K562 (cell line): ENCODE measurements at regions not wholly inside any gene's neighbourhood (a gene's known extent, or its start where the extent isn't known, plus 50 kb on each side); places are given as distances from the start of the nearest gene placed in this dataset.

Experiments used
- ATAC-seq: fragments of 200-7000 bp; cut with Tn5 transposase; 3 replicates; pipeline ENCODE4 v1.9.1; 2020; ENCODE audit warnings: moderate library complexity
- BruUV-seq: library from RNA; stranded (reverse); fragments of 400-500 nt; replicated peaks from 2 replicates; lab custom pipeline; 2021; lab: Mats Ljungman, UMichigan
- CTCF ChIA-PET: fragments of 300-600 bp; formaldehyde crosslinking; extraction: SDS; loops from one replicate; lab custom pipeline; 2021; ENCODE audit warnings: low intra/inter-chr PET ratio; lab: Yijun Ruan, JAX
- POLR2A ChIA-PET: fragments of 300-600, 350-650 bp; sonication (Branson Sonifier 250); formaldehyde crosslinking; extraction: SDS; loops from one replicate; lab custom pipeline; 2021; ENCODE audit warnings: antibody characterized with exemption, inconsistent platforms; lab: Yijun Ruan, JAX
- DNase-seq, 4 experiments: peaks; one replicate each; pipeline versions ENCODE4 v3.0.0 to v3.0.0-alpha.2; 2011 to 2018; ENCODE audit warnings: low spot score in 3 of 4, mixed read lengths in 3 of 4; ENCODE audit errors: extremely low read depth in 1 of 4
- FAIRE-seq: peaks from 2 replicates; lab custom pipeline; 2011; peaks lifted over from hg19 to GRCh38; lab: Jason Lieb, UNC
- H2AFZ ChIP-seq: 2 replicates; pipeline ENCODE4 v1.6.0; 2011; ENCODE audit warnings: low read depth, low read length, control low read depth, inconsistent platforms
- H3K27ac ChIP-seq: fragments of 200-600 bp; 3 replicates; pipeline ENCODE4 v1.8.0; 2011; ENCODE audit warnings: low read depth, mild to moderate bottlenecking, control low read depth, inconsistent platforms, low read length, moderate library complexity, mixed read lengths; ENCODE audit errors: extremely low read depth
- H3K27me3 ChIP-seq, 2 experiments: fragments of 300-600 bp in 1 of 2; 2 replicates in 1 of 2; 3 replicates in 1 of 2; pipeline versions ENCODE4 v1.6.0 to v1.8.0; 2011; ENCODE audit warnings: inconsistent platforms in 2 of 2, low read length in 2 of 2, mild to moderate bottlenecking in 1 of 2, mixed read lengths in 1 of 2, moderate library complexity in 1 of 2; ENCODE audit not compliant: control insufficient read depth in 2 of 2, insufficient read depth in 2 of 2
- H3K36me3 ChIP-seq: fragments of 300-600 bp; 3 replicates; pipeline ENCODE4 v1.8.0; 2011; ENCODE audit warnings: mild to moderate bottlenecking, low read length, inconsistent platforms; ENCODE audit not compliant: control insufficient read depth, insufficient read depth
- H3K4me1 ChIP-seq, 2 experiments: fragments of 200-600 bp in 1 of 2; replicated peaks in 1 of 2; 2 replicates in 1 of 2; 3 replicates in 1 of 2; pipeline versions ENCODE4 v1.5.1 to v1.8.0; 2011; ENCODE audit warnings: inconsistent platforms in 2 of 2, low read length in 2 of 2, mild to moderate bottlenecking in 1 of 2, mixed read lengths in 1 of 2, moderate library complexity in 1 of 2; ENCODE audit not compliant: control insufficient read depth in 2 of 2, insufficient read depth in 2 of 2
- H3K4me2 ChIP-seq: 2 replicates; pipeline ENCODE4 v1.6.1; 2011; ENCODE audit warnings: low read length, control low read depth, inconsistent platforms, mixed read lengths; ENCODE audit not compliant: insufficient read depth
- H3K4me3 ChIP-seq: fragments of 200-600 bp; sonication (generic), shearing (Covaris generic); 2 replicates; pipeline ENCODE4 v1.5.1; 2016; ENCODE audit warnings: control low read depth, inconsistent platforms
- H3K79me2 ChIP-seq: fragments of 200-600 bp; 3 replicates; pipeline ENCODE4 v1.8.0; 2011; ENCODE audit warnings: low read length, inconsistent platforms; ENCODE audit not compliant: control insufficient read depth, insufficient read depth
- H3K9ac ChIP-seq, 2 experiments: 2 replicates each; pipeline versions ENCODE4 v1.6.0 to v1.6.1; 2011; ENCODE audit warnings: low read depth in 2 of 2, low read length in 2 of 2, control low read depth in 1 of 2, inconsistent platforms in 1 of 2, mild to moderate bottlenecking in 1 of 2, mixed read lengths in 1 of 2; ENCODE audit not compliant: insufficient read depth in 1 of 2
- H3K9me1 ChIP-seq: one replicate; pipeline ENCODE4 v1.6.0; 2011; ENCODE audit warnings: inconsistent platforms, mild to moderate bottlenecking, low read length, moderate library complexity; ENCODE audit not compliant: control insufficient read depth, insufficient read depth
- H3K9me3 ChIP-seq: replicated peaks from 2 replicates; pipeline ENCODE4 v1.5.1; 2011; ENCODE audit warnings: low read depth, low read length, inconsistent platforms; ENCODE audit not compliant: control insufficient read depth, insufficient read depth
- H4K20me1 ChIP-seq: replicated peaks from 2 replicates; pipeline ENCODE4 v1.6.1; 2011; ENCODE audit warnings: low read length, inconsistent platforms, mixed read lengths; ENCODE audit not compliant: control insufficient read depth, insufficient read depth
- DDX20 ChIP-seq: fragments of 450-650 bp; IDR thresholded peaks from 2 replicates; pipeline ENCODE4 v1.6.1; 2016; ENCODE audit warnings: missing genetic modification characterization, low read depth, mild to moderate bottlenecking, missing compliant biosample characterization, moderate library complexity
- DEAF1 ChIP-seq: fragments of 450-650 bp; formaldehyde crosslinking; IDR thresholded peaks from 2 replicates; pipeline ENCODE4 v1.4.0; 2020; ENCODE audit warnings: mild to moderate bottlenecking, moderate library complexity
- MLLT1 ChIP-seq, 2 experiments: fragments of 450-650 bp; IDR thresholded peaks; 2 replicates each; pipeline ENCODE4 v1.6.1; 2016
- SAP30 ChIP-seq: fragments of 200-600 bp; sonication (generic); IDR thresholded peaks from 2 replicates; pipeline ENCODE4 v1.6.1; 2012; ENCODE audit warnings: borderline replicate concordance, low read depth, mild to moderate bottlenecking, moderate library complexity, low read length, control low read depth, inconsistent platforms; ENCODE audit not compliant: insufficient read depth, poor library complexity, severe bottlenecking
- ZNF551 ChIP-seq: fragments of 250-450 bp; sonication (Bioruptor Pico); IDR thresholded peaks from 2 replicates; pipeline ENCODE4 v1.5.0; 2021; ENCODE audit warnings: mild to moderate bottlenecking, moderate library complexity
- WGBS: fragments of 100-300 bp; shearing (Covaris generic); methylation state at CpG from one replicate; pipeline ENCODE4 v1.1.6; 2016; ENCODE audit warnings: low coverage, mixed read lengths; ENCODE audit not compliant: insufficient coverage; ENCODE audit errors: missing lambda C conversion rate; 5-methylcytosine and 5-hydroxymethylcytosine counted together
- in situ Hi-C: fragments of 300-500 bp; cut with MboI; formaldehyde crosslinking; loops from 4 replicates; pipeline ENCODE4 v1.15.0; 2018; ENCODE audit warnings: inconsistent platforms, mixed read lengths
- intact Hi-C: fragments of 100-400 bp; cut with micrococcal nuclease; formaldehyde crosslinking; loops from 2 replicates; pipeline ENCODE4 v1.14.2; 2022

DNA sequence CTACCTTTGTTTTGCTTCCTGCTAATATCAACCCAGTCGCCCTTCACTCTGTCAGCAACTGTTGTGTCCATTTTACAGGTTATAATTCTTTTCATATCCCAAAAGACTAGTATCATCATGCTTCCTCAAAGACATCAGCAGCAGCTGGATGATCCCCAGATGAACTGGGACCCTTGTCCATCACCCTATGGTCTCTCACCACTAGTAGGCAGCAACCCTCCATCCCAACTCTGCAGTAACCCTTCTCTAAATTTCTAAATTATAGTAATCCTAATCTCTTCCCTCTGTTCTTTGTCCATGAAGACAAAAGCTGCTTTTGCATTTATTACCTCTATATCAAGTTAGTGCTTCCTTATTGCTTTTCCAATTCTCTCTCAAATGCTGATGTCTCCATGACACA lies 1025.8 kb downstream of the FAM181B start:
- CTCF ChIA-PET: no interaction called here
- FAIRE-seq: no peak

More for the DNA sequence above, 1025.8 kb downstream of the FAM181B start:
- Histone ChIP-seq H3K4me2 (no peak overlapping the region), H3K4me3 (no peak overlapping the region), H3K79me2 (no peaks in the 10 kb centered on the region), H3K36me3 (no peaks in the 10 kb centered on the region), H4K20me1 (no peaks in the 10 kb centered on the region), H3K4me1 (no peaks in the 10 kb centered on the region), H3K9me3 (no peaks in the 10 kb centered on the region; the same call in 1 of the 2 replicates), H3K27me3 (no peaks in the 10 kb centered on the region), H2AFZ (no peak overlapping the region), H3K27ac (no peak overlapping the region), H3K9me1 (no peaks in the 10 kb centered on the region), H3K9ac (no peak overlapping the region)
- TF ChIP-seq SAP30 (no peak), DDX20 (tag) (no peak), MLLT1 (IDR thresholded peaks at IDR 0.05) (no peak), DEAF1 (CRISPR knock-in tag) (no peak), ZNF551 (CRISPR knock-in tag) (no peak)
- BruUV-seq: no TSS peak
- intact Hi-C loops (no loop called here), in situ Hi-C loops (no loop called here)
- no peak for ATAC-seq
- 0% methylated on average over 1 of the region's 1 CpG for WGBS
- POLR2A ChIA-PET: no interaction called here
- DNase-seq: no peak
